ENCODE measurements at regions not wholly inside any gene's neighbourhood (a gene's known extent, or its start where the extent isn't known, plus 50 kb on each side); places are given as distances from the start of the nearest gene placed in this dataset.

- H3K4me1 ChIP-seq (ENCODE audit: insufficient read depth, low read length), result peaks cover 7% of the 10 kb centered on the region
- no peak overlapping the region for H3K4me3 ChIP-seq (ENCODE audit: low read length)
- no peaks in the 10 kb centered on the region for H3K9me3 ChIP-seq (ENCODE audit: low read length)
- H2AFZ ChIP-seq (ENCODE audit: low read depth, low read length), result peak overlapping the region; percentile 68
- H3K27me3 ChIP-seq (ENCODE audit: insufficient read depth, low read length), result no peaks in the 10 kb centered on the region
- H3K36me3 ChIP-seq (ENCODE audit: insufficient read depth, low read length), result no peaks in the 10 kb centered on the region
These were observed 193.7 kb upstream of the ID2 start for GRCh38 chr2:8488001-8488738.

- Histone ChIP-seq H3K4me1 (ENCODE audit: insufficient read depth, low read length) (peaks cover 7% of the 10 kb centered on the region), H3K9me3 (ENCODE audit: low read length) (no peaks in the 10 kb centered on the region), H3K36me3 (ENCODE audit: insufficient read depth, low read length) (no peaks in the 10 kb centered on the region), H3K27me3 (ENCODE audit: insufficient read depth, low read length) (no peaks in the 10 kb centered on the region), H2AFZ (ENCODE audit: low read depth, low read length) (no peak overlapping the region), H3K4me3 (ENCODE audit: low read length) (no peak overlapping the region)
These were observed 192.6 kb upstream of the ID2 start for GRCh38 chr2:8489221-8489620.

DNA sequence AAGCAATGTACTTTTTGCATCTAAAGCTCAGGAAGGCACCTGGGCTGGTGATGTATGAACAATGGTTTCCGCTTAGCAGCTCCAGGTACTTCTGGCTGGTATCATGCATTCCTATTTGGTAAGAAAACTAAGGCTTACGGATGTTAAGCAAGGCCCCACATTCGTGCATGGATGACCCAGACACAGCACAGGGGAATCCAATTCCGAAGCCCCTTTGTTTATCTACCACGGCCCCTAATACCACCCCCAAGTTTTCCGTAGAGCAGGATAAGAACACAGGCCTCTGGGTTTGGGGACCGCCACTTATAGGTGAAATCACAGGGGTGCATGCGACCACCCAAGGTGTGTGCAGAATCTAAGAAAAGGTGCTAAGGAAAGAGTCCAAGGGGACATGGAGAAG is 192.1 kb upstream of the ID2 start:
- Histone ChIP-seq H3K36me3 (ENCODE audit: insufficient read depth, low read length) (no peaks in the 10 kb centered on the region), H3K27me3 (ENCODE audit: insufficient read depth, low read length) (no peaks in the 10 kb centered on the region), H3K4me3 (ENCODE audit: low read length) (no peak overlapping the region), H3K4me1 (ENCODE audit: insufficient read depth, low read length) (peaks cover 7% of the 10 kb centered on the region), H2AFZ (ENCODE audit: low read depth, low read length) (no peak overlapping the region), H3K9me3 (ENCODE audit: low read length) (no peaks in the 10 kb centered on the region)

DNA sequence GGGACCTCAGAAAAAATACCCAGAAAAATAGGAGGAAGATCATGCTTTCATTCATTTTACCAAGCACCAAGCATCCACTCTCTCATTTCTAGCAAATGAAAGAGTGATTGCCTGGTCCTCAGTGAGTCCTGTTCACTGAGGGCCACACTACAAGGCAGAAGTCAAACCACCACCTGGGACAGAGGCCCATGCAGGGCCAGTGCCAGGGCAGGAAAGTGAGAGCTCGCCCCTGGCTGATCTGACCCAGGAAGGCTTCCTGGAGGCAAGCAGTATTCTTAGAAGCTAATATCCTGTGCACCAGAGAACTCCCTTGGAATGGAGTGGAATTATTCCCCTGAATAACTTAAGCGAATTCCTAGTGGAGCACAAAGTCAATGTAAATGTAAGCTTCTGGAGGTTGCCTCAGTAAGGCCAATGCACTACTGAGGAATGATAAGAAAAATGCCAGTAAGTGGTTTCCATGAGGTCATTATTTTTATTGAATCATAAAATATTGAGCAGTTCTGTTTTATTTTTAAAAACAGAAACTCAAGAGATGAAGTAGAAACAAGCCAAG is 191.6 kb upstream of the ID2 start:
- Histone ChIP-seq H2AFZ (ENCODE audit: low read depth, low read length) (no peak overlapping the region), H3K9me3 (ENCODE audit: low read length) (no peaks in the 10 kb centered on the region), H3K4me3 (ENCODE audit: low read length) (no peak overlapping the region), H3K27me3 (ENCODE audit: insufficient read depth, low read length) (no peaks in the 10 kb centered on the region), H3K36me3 (ENCODE audit: insufficient read depth, low read length) (no peaks in the 10 kb centered on the region), H3K4me1 (ENCODE audit: insufficient read depth, low read length) (peaks cover 7% of the 10 kb centered on the region)

DNA sequence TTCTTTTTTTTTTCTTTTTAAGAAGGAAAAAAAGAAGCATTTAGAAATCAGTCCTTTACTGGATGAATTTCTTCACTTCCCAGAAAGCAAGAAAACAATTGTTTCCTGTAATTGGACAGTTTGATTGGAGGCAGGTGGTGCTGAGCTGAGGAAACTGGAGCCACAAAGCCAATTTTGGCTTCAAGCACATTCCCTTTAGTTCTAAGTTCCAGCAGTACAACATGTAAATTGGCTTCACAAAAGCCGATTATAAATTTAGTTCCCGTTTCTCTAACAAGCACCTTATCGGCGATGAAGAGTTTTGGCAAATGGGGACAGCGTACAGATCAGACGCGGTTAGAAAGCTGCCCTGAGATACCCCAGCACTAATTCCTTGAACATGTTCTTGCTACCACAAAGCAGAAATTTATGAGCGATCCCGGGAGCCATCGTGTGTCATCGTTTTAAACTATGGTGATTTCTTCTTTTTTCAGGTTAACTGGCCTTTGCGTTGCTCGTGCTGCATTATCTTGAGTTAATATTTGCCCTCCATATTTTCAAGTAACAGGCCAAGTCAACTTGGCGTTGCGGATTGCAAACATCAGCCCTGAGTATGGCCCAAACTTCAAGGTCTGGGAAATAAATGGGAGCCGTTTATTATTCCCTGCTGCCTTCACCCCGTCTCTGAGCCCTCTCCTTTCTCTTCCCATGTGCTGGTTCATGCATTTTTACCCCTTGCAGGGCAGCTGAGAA is 190.4 kb upstream of the ID2 start:
- Histone ChIP-seq H3K27me3 (ENCODE audit: insufficient read depth, low read length) (no peaks in the 10 kb centered on the region), H3K36me3 (ENCODE audit: insufficient read depth, low read length) (no peaks in the 10 kb centered on the region), H3K4me1 (ENCODE audit: insufficient read depth, low read length) (peaks cover 7% of the 10 kb centered on the region), H3K4me3 (ENCODE audit: low read length) (no peak overlapping the region), H2AFZ (ENCODE audit: low read depth, low read length) (no peak overlapping the region), H3K9me3 (ENCODE audit: low read length) (no peaks in the 10 kb centered on the region)

- Histone ChIP-seq H2AFZ (ENCODE audit: low read depth, low read length) (no peak overlapping the region), H3K4me3 (ENCODE audit: low read length) (no peak overlapping the region), H3K4me1 (ENCODE audit: insufficient read depth, low read length) (no peaks in the 10 kb centered on the region), H3K27me3 (ENCODE audit: insufficient read depth, low read length) (no peaks in the 10 kb centered on the region), H3K36me3 (ENCODE audit: insufficient read depth, low read length) (no peaks in the 10 kb centered on the region), H3K9me3 (ENCODE audit: low read length) (no peaks in the 10 kb centered on the region)
These were observed 187.7 kb upstream of the ID2 start for GRCh38 chr2:8494151-8494550.

DNA sequence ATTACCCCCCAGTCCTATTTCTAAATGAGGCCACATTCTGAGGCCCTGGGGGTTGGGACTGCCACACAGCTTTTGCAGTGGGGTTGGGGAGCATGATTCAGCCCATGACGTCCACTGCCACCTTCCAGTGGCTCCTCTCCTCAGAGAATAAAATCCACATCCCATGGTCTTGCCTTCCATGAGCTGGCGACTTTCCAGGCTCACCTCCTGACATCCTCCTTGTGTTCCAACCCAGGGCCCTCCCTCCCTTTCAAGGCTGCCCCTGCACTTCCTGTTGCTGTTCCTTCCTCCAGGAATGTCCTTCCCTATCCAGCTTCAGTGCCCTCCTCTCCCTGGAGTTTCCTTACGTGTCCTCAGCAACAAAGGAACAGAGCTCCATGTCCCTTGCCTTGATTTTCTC is 187.3 kb upstream of the ID2 start:
- no peaks in the 10 kb centered on the region for H3K36me3 ChIP-seq (ENCODE audit: insufficient read depth, low read length)

DNA sequence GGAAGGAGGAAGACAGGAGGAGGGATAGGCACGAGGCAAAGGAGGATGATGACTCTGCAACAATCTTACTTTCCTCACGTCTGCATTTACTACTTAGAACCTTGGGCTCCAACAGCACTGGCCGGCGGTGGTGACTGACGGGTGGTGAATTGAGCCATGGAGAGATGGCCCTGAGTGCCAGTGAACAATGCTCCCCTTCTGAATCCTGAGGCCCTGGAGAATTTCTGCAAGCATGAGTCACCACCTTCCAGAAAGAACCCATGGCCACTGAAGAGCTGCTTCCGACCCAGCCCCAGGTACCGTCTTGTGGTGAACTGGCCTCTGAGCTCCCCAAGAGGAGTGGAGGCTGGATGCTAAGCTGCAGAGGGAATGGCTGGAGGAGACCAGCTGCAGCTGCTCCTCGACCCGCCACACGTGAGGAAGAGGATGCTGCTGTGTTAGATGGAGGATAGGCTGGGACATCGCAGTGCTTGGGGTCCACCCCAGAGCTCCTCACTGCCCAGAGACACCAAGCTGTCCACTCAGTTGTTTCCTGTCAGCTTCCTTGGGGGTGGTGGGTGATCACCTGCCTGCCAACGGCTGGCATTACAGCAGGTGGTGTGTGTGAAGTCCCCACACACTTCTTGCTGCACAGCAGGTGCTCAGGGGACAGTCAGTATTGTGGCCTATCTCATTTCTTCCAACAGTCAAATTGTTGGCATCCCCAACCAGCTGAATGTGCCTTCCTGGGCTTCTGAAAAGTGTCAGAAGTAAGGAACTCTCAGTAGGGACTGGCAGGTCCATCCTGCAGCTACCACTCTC is 186.5 kb upstream of the ID2 start:
- Histone ChIP-seq H3K9me3 (ENCODE audit: low read length) (no peaks in the 10 kb centered on the region), H3K4me3 (ENCODE audit: low read length) (no peak overlapping the region), H3K27me3 (ENCODE audit: insufficient read depth, low read length) (no peaks in the 10 kb centered on the region), H3K36me3 (ENCODE audit: insufficient read depth, low read length) (no peaks in the 10 kb centered on the region), H2AFZ (ENCODE audit: low read depth, low read length) (no peak overlapping the region), H3K4me1 (ENCODE audit: insufficient read depth, low read length) (no peaks in the 10 kb centered on the region)

More for the DNA sequence above, 187.3 kb upstream of the ID2 start:
- H3K4me3 ChIP-seq (ENCODE audit: low read length), result no peak overlapping the region
- no peak overlapping the region for H2AFZ ChIP-seq (ENCODE audit: low read depth, low read length)
- no peaks in the 10 kb centered on the region for H3K4me1 ChIP-seq (ENCODE audit: insufficient read depth, low read length)
- H3K9me3 ChIP-seq (ENCODE audit: low read length), result no peaks in the 10 kb centered on the region
- H3K27me3 ChIP-seq (ENCODE audit: insufficient read depth, low read length), result no peaks in the 10 kb centered on the region

GRCh38 chr2:8496079-8496478 is 185.8 kb upstream of the ID2 start:
- Histone ChIP-seq H3K9me3 (ENCODE audit: low read length) (no peaks in the 10 kb centered on the region), H3K27me3 (ENCODE audit: insufficient read depth, low read length) (no peaks in the 10 kb centered on the region), H3K4me1 (ENCODE audit: insufficient read depth, low read length) (no peaks in the 10 kb centered on the region), H3K4me3 (ENCODE audit: low read length) (no peak overlapping the region), H3K36me3 (ENCODE audit: insufficient read depth, low read length) (no peaks in the 10 kb centered on the region), H2AFZ (ENCODE audit: low read depth, low read length) (no peak overlapping the region)

DNA sequence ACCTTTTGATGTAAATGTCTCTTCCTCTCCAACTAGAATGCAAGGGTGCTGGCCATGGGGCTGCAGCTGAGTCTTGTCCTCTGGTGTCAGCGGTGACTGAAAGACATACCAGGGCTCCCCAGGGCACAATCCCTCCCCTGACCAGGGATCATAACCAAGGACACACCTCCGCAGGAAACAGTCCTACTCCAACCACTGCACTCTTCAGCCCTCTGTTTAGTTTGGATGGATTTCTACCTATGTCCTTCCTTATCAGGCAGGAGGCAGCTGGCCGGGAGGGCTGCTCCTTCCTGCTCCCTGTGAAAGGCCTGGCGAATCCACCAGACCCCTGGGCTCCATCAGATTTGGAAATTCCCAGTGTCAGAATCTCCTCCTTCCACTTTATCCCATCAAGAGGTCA is 185.2 kb upstream of the ID2 start:
- Histone ChIP-seq H3K4me3 (ENCODE audit: low read length) (no peak overlapping the region), H2AFZ (ENCODE audit: low read depth, low read length) (no peak overlapping the region), H3K4me1 (ENCODE audit: insufficient read depth, low read length) (no peaks in the 10 kb centered on the region), H3K9me3 (ENCODE audit: low read length) (no peaks in the 10 kb centered on the region), H3K36me3 (ENCODE audit: insufficient read depth, low read length) (no peaks in the 10 kb centered on the region), H3K27me3 (ENCODE audit: insufficient read depth, low read length) (no peaks in the 10 kb centered on the region)

DNA sequence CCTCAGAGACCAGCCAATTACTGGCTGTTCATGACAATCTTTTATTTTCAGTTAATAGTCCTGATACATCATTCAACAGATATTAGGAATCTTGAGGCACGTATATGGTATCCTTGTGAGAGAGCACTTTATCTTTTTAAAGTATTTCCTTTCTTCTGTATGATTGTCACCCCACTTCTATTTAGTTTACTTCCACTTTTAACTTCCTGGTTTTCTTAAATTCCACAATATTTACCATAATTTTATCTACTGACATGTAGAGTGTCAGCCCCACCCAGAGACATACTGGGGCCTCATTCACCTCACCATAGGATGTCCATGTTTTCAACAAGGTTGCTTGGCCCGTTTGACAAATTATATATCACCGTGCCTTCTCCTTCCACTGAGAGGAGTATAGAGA is 182.9 kb upstream of the ID2 start:
- H3K9me3 ChIP-seq (ENCODE audit: low read length), result no peaks in the 10 kb centered on the region
- H3K36me3 ChIP-seq (ENCODE audit: insufficient read depth, low read length), result no peaks in the 10 kb centered on the region
- no peak overlapping the region for H3K4me3 ChIP-seq (ENCODE audit: low read length)
- H3K4me1 ChIP-seq (ENCODE audit: insufficient read depth, low read length), result no peaks in the 10 kb centered on the region
- H3K27me3 ChIP-seq (ENCODE audit: insufficient read depth, low read length), result no peaks in the 10 kb centered on the region
- no peak overlapping the region for H2AFZ ChIP-seq (ENCODE audit: low read depth, low read length)

GRCh38 chr2:8500124-8501054 is 181.5 kb upstream of the ID2 start:
- Histone ChIP-seq H3K27me3 (ENCODE audit: insufficient read depth, low read length) (no peaks in the 10 kb centered on the region), H3K9me3 (ENCODE audit: low read length) (no peaks in the 10 kb centered on the region), H2AFZ (ENCODE audit: low read depth, low read length) (no peak overlapping the region), H3K4me3 (ENCODE audit: low read length) (no peak overlapping the region), H3K4me1 (ENCODE audit: insufficient read depth, low read length) (peaks cover 1% of the 10 kb centered on the region), H3K36me3 (ENCODE audit: insufficient read depth, low read length) (no peaks in the 10 kb centered on the region)

Data from neuron (in vitro differentiated cells).